ENCODE measurements at regions not wholly inside any gene's neighbourhood (a gene's known extent, or its start where the extent isn't known, plus 50 kb on each side); places are given as distances from the start of the nearest gene placed in this dataset.

DNA sequence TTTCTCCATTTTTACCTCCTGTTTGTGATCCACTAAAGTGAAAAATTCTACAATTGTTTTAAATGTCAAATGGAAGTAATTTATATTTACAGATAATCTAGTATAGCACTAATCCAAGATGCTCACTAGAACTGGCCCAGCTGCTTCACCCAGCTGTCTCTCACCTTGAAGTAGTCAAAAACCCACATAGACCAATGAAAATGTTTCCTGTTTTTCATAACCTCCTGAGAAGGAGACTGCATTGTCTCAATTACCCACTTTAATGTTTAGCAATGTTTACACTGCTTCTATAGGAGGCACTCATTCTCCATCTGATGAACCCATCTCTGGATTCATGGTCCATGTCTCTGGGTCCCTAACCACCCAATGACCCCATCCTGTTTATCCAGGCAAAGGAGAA is 56.1 kb upstream of the ADO start:
- no peak overlapping the region for H3K27ac ChIP-seq
- no peaks in the 10 kb centered on the region for H3K4me1 ChIP-seq (ENCODE audit: control insufficient read depth in 1 of 2, insufficient read depth in 1 of 2, low read depth in 1 of 2, low read length in 1 of 2)
- H3K36me3 ChIP-seq = no peaks in the 10 kb centered on the region
- no peak overlapping the region for H3K4me3 ChIP-seq (ENCODE audit: low read depth in 1 of 2, low read length in 1 of 2)
- TF ChIP-seq, protein P1, sequence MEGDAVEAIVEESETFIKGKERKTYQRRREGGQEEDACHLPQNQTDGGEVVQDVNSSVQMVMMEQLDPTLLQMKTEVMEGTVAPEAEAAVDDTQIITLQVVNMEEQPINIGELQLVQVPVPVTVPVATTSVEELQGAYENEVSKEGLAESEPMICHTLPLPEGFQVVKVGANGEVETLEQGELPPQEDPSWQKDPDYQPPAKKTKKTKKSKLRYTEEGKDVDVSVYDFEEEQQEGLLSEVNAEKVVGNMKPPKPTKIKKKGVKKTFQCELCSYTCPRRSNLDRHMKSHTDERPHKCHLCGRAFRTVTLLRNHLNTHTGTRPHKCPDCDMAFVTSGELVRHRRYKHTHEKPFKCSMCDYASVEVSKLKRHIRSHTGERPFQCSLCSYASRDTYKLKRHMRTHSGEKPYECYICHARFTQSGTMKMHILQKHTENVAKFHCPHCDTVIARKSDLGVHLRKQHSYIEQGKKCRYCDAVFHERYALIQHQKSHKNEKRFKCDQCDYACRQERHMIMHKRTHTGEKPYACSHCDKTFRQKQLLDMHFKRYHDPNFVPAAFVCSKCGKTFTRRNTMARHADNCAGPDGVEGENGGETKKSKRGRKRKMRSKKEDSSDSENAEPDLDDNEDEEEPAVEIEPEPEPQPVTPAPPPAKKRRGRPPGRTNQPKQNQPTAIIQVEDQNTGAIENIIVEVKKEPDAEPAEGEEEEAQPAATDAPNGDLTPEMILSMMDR (IDR thresholded peaks at IDR 0.05) = no peak
- no peaks in the 10 kb centered on the region for H3K9me3 ChIP-seq
- H3K27me3 ChIP-seq = peaks cover 18% of the 10 kb centered on the region

DNA sequence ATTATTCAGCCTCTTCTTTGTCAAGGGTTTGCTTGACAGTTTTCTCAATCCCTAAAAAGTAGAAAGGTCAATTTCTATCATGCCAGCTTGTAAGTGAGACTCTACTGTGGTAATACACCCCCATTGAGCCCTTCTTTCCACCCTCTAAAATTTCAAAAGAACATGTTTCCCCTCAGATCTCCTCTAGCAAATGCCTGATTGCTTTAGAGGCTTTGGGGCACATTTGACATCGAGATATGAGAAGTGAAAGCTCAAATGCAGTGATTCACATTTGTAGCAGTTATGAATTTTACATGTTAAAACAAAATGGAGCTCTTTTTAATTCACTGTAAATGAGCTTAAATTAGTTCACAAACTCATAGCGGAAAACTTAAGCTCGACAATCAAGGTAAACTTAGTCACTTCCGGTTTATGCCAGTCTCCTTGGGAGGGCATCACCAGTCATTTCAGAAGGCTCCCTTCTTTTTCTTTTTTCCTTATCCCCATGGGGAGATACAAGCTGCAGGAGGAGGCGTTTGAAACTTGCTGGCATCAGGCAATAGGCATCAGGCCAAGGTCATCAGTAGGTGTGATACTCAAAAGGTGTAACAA is 55.3 kb upstream of the ADO start:
- Histone ChIP-seq H3K9me3 (no peaks in the 10 kb centered on the region), H3K27me3 (peaks cover 21% of the 10 kb centered on the region), H3K27ac (no peak overlapping the region), H3K4me3 (ENCODE audit: low read depth in 1 of 2, low read length in 1 of 2) (no peak overlapping the region), H3K36me3 (no peaks in the 10 kb centered on the region), H3K4me1 (ENCODE audit: control insufficient read depth in 1 of 2, insufficient read depth in 1 of 2, low read depth in 1 of 2, low read length in 1 of 2) (no peaks in the 10 kb centered on the region)
- TF ChIP-seq, protein P1 (IDR thresholded peaks at IDR 0.05) = no peak

Data from neutrophil (primary cell).